ENCODE measurements at regions not wholly inside any gene's neighbourhood (a gene's known extent, or its start where the extent isn't known, plus 50 kb on each side); places are given as distances from the start of the nearest gene placed in this dataset.
"Not testable (repeated sequence)": the region's sequence is repeated elsewhere in the genome, so short reads cannot be mapped to it uniquely, and the experiment has no call there.

DNA sequence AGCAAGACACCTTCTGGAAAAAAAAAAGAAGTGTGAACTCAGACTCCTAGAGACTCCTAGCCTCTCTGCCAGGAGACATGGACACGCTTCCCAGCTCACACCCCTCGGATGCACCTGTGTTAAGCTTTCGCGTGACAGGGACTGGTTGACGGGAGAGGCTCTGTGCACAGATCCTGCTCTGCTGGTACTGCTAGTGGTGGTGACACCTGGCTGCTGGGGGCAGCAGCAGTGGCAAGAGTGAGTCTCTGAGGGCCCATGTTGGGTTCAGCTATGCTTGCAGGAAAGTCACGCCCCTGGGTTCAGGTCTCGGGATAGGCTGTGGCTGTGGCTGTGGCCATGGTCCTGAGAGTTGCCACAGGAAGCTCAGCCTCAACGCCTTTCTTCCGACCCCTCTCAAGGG, 81.1 kb downstream of the XRCC2 start:
- in situ Hi-C loops (cut with MboI; ENCODE audit: low pct_unique_long_range_greater_than_20kb, low sequenced_read_pairs, unreplicated experiment), result no loop called here
- DNase-seq (ENCODE audit: low spot score), result no peak
- TF ChIP-seq, protein P1, sequence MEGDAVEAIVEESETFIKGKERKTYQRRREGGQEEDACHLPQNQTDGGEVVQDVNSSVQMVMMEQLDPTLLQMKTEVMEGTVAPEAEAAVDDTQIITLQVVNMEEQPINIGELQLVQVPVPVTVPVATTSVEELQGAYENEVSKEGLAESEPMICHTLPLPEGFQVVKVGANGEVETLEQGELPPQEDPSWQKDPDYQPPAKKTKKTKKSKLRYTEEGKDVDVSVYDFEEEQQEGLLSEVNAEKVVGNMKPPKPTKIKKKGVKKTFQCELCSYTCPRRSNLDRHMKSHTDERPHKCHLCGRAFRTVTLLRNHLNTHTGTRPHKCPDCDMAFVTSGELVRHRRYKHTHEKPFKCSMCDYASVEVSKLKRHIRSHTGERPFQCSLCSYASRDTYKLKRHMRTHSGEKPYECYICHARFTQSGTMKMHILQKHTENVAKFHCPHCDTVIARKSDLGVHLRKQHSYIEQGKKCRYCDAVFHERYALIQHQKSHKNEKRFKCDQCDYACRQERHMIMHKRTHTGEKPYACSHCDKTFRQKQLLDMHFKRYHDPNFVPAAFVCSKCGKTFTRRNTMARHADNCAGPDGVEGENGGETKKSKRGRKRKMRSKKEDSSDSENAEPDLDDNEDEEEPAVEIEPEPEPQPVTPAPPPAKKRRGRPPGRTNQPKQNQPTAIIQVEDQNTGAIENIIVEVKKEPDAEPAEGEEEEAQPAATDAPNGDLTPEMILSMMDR (IDR thresholded peaks at IDR 0.05; ENCODE audit: extremely low read depth, insufficient read depth, missing control alignments), result no peak

DNA sequence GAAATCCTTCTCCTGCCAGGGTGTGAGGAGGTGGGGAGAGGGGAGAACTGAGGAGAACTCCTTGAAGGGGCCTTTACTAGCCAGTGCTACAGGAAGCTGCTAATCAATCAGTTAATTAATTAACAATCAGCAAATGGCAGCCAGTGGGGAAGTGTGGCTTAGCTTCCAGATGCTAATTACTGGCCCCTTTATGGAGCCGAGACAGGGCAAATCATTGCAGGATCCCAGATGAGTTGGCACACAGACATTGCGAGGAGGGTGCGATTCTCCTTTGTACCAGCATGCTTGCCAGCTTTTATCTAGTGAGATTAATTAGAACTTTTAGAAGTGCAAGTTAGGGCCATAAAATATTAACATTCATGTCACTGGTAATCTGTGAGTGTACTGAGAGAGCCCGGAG, 84.0 kb downstream of the XRCC2 start:
- TF ChIP-seq, protein P1 (IDR thresholded peaks at IDR 0.05; ENCODE audit: extremely low read depth, insufficient read depth, missing control alignments), result no peak
- in situ Hi-C loops (cut with MboI; ENCODE audit: low pct_unique_long_range_greater_than_20kb, low sequenced_read_pairs, unreplicated experiment), result no loop called here
- no peak for DNase-seq (ENCODE audit: low spot score)

DNA sequence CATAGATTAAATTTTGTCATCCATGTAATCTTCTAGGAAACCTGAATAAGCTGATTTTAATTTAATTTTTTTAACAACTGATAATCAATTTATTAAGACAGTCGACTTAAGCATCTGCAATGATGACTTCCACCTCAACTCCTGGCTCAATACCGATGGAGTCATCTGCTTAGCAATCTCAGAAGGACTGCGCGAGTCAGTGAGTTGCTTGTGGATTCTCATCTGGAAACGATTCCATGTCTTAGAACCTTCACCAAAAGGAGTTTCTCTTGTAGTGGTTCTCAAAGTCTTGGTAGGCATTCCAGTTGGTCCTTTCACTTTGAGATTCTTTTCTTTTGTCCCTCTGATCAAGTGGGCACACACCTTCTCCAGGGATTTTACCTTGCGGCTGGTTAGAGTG, 85.5 kb downstream of the XRCC2 start:
- no peak for DNase-seq (ENCODE audit: low spot score)
- TF ChIP-seq, protein P1 (IDR thresholded peaks at IDR 0.05; ENCODE audit: extremely low read depth, insufficient read depth, missing control alignments), result no peak
- in situ Hi-C loops (cut with MboI; ENCODE audit: low pct_unique_long_range_greater_than_20kb, low sequenced_read_pairs, unreplicated experiment), result no loop called here

DNA sequence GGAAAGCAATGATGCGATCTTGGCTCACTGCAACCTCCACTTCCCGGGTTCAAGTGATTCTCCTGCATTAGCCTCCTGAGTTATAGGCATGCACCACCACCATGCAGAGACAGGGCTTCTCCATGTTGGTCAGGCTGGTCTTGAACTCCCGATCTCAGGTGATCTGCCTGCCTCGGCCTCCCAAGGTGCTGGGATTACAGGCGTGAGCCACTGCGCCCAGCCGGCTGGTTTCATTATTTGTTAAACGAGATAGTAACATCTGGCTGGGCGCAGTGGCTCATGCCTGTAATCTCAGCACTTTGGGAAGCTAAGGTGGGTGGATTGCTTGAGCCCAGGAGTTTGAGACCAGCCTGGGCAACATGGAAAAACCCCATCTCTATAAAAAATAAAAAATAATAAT, 86.1 kb downstream of the XRCC2 start:
- DNase-seq (ENCODE audit: low spot score); in situ Hi-C loops (cut with MboI; ENCODE audit: low pct_unique_long_range_greater_than_20kb, low sequenced_read_pairs, unreplicated experiment): not testable (repeated sequence)

DNA sequence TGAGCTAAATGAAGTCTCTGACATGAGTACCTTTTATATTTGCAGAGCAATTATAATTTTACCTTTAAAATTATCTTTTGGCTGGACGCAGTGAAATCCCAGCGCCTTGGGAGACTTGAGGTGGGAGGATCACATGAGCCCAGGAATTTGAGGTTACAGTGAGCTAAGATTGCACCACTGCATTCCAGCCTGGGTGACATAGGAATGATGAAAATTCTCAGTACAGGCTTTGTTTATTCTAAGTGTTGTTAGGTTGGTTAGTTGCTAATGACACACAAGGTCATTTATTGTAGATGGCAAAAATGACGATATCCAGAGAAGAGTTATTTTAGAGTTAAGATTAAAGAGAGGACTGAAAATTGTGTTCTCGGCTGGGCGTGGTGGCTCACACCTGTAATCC, 87.6 kb downstream of the XRCC2 start:
- in situ Hi-C loops (cut with MboI; ENCODE audit: low pct_unique_long_range_greater_than_20kb, low sequenced_read_pairs, unreplicated experiment), result no loop called here
- TF ChIP-seq, protein P1 (IDR thresholded peaks at IDR 0.05; ENCODE audit: extremely low read depth, insufficient read depth, missing control alignments), result no peak
- DNase-seq (ENCODE audit: low spot score), result no peak

DNA sequence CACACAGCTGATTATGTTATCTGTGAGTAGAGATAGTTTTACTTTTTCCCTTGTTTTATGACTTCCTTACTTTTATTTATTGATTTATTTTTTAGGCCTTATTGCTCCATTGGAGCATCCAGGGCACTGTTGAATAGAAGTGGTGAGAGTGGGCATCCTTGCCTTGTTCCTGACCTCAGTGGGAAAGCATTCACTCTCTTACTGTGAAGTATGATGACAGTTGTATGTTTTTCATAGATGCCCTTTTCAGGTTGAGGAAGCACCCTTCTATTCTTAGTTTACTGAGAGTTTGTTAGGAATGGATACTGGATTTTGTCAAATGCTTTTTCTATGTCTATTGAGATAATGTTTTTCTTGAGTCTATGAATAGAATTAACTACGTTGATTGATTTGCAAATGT, 88.6 kb downstream of the XRCC2 start:
- TF ChIP-seq, protein P1 (IDR thresholded peaks at IDR 0.05; ENCODE audit: extremely low read depth, insufficient read depth, missing control alignments), result no peak
- no peak for DNase-seq (ENCODE audit: low spot score)
- in situ Hi-C loops (cut with MboI; ENCODE audit: low pct_unique_long_range_greater_than_20kb, low sequenced_read_pairs, unreplicated experiment), result no loop called here

DNA sequence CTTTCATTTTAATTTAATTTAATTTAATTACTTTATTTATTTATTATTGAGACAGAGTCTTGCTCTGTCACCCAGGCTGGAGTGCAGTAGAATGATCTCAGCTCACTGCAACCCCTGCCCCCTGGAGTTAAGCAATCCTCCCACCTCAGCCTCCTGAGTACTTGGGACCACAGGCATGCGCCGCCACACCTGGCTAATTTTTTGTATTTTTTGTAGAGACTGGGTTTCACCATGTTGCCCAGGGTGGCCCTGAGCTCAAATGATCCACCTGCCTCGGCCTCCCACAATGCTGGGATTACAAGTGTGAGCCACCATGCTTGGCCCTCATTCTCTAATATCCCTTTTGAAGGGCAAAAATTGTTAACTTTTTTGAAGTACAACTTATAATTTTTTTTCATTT, 92.9 kb downstream of the XRCC2 start:
- in situ Hi-C loops (cut with MboI; ENCODE audit: low pct_unique_long_range_greater_than_20kb, low sequenced_read_pairs, unreplicated experiment), result no loop called here
- no peak for DNase-seq (ENCODE audit: low spot score)
- TF ChIP-seq, protein P1 (IDR thresholded peaks at IDR 0.05; ENCODE audit: extremely low read depth, insufficient read depth, missing control alignments), result no peak
